ENCODE measurements at regions not wholly inside any gene's neighbourhood (a gene's known extent, or its start where the extent isn't known, plus 50 kb on each side); places are given as distances from the start of the nearest gene placed in this dataset.

GRCh38 chr6:144739873-144740272 lies 454.7 kb downstream of the UTRN start:
- DNase-seq, result no peak

- no peak for DNase-seq
Observed at GRCh38 chr6:144741659-144742058, 456.5 kb downstream of the UTRN start.

GRCh38 chr6:144742779-144743178 lies 457.6 kb downstream of the UTRN start:
- DNase-seq, result no peak

GRCh38 chr6:144744720-144745119 lies 459.6 kb downstream of the UTRN start:
- no peak for DNase-seq

GRCh38 chr6:144745439-144745838 lies 460.3 kb downstream of the UTRN start:
- DNase-seq, result no peak

- DNase-seq, result no peak
Observed at GRCh38 chr6:144746902-144747469, 461.9 kb downstream of the UTRN start.

DNA sequence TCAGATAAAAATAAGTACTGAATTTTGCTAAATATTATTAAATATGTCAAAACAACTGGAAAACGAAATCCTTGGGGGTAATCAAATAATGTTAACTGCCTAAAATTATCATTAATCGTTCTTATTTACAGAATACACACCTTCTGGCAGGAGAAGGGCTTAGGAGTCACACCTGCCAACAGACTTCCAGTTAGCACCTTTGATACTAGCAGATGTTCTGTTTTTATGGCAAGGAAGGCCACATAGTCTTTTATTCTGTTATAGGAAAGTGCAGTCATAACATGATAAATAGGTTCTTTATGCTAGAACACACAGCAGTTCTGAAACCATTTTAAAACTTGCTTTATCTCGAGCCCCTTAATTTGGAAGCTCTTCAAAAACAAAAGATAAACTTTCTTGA lies 464.1 kb downstream of the UTRN start:
- no peak for DNase-seq

DNA sequence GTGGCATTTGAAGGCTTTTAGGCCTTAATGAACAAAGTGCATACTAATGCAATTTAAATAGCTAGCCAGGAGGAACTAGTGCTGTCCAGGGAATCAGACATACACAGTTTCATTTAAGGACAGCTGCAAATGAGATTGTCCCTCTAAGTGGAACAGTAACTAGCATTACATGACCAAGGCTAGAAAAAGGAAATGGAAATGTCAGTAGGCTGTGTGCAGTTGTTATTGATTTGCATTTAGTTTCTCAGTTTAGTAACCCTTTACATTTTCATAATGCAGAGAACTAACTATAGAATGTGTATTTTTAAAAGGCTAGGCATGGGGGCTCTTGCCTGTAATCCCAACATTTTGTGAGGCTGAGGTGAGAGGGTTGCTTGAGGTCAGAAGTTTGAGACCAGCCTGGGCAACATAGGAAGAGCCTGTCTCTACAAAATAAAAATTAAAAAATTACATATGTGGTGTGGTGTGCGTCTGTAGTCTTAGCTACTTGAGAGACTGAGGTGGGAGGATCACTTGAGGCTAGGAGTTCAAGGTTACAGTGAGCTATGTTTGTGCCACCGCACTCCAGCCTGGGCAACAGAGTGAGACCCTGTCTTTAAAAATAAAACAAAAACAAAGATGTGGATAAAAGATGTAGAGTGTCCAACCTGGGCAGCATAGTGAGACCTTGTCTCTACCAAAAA lies 468.0 kb downstream of the UTRN start:
- no peak for DNase-seq

DNA sequence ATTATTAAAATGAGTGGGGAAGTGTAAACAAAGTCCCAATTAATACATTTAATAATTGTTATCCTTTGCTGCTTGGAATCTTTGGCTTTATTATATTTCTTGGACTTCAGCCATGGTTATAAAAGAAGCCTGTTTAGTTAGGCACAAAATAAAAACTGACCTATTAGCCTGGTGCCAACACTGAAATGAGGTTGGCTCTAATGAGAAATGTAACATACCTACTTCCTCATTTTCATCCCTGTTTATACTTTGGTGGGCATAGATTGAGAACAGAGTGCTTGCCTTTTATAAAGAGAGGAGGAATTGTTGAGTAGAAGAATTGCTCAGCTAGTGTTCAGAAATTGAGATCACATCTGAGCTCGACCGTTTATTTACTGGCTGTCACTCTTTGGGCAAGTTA lies 471.3 kb downstream of the UTRN start:
- no peak for DNase-seq

- no peak for DNase-seq
Observed at GRCh38 chr6:144757299-144757698, 472.2 kb downstream of the UTRN start.

- no peak for DNase-seq
Observed at GRCh38 chr6:144757730-144758129, 472.6 kb downstream of the UTRN start.

- no peak for DNase-seq
Observed at GRCh38 chr6:144758602-144759001, 473.5 kb downstream of the UTRN start.

GRCh38 chr6:144762469-144762868 lies 477.3 kb downstream of the UTRN start:
- no peak for DNase-seq

DNA sequence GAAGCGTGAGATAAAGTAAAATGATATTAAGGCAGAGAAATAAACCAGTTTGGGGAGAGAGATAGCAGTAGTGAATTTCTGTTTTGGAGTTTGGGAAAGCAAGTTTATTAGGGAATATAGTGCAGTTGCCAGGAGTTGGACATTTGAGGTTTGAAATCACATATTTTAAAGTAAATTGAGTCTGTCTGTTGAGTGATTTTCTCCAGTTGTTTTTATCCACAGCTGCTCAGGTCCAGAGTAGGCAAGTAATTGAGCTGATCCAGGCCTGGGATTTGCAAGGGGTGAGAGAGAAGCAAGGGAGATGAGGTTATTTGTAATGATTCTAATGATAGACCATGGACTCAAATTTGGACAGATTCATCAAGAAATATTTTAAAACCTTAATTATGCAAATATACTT lies 481.9 kb downstream of the UTRN start:
- no peak for DNase-seq

GRCh38 chr6:144768551-144769075 lies 483.5 kb downstream of the UTRN start:
- DNase-seq, result no peak

DNA sequence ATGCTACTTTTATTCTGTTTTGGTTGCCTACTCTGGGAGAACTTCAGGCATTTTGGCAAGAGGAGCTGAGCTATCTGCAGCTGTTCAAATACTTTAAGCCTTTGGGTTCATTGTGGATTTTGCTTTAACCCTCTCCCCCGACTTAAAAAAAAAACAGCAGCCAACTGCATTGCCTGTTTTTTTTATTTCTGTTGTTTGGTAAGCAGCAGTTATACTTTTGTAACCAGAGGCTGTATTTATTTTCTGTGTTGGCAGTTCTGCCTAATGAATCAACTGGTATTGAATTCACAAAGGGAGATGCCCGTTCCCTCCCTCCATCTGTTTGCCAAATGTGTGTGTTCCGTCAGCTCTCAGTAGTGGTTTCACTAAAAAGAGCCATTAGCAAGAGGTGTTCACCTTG lies 484.0 kb downstream of the UTRN start:
- peak; percentile 31 for DNase-seq

- DNase-seq, result no peak
Observed at GRCh38 chr6:144776031-144776819, 491.1 kb downstream of the UTRN start.

GRCh38 chr6:144777249-144777648 lies 492.1 kb downstream of the UTRN start:
- DNase-seq, result no peak

GRCh38 chr6:144778056-144778455 lies 492.9 kb downstream of the UTRN start:
- no peak for DNase-seq

- no peak for DNase-seq
Observed at GRCh38 chr6:144778773-144779492, 493.8 kb downstream of the UTRN start.

DNA sequence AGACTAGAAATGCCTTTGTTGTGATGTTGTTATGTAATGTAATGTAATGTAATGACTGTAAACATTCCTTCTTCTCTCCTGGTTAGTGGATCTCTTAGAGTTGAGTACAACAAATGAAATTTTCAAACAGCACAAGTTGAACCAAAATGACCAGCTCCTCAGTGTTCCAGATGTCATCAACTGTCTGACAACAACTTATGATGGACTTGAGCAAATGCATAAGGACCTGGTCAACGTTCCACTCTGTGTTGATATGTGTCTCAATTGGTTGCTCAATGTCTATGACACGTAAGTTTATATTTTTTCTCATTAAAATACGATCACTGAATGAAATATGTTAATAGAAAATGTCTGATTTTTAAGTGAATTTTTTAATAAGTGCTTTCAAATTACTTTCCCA lies 496.7 kb downstream of the UTRN start:
- DNase-seq, result no peak

DNA sequence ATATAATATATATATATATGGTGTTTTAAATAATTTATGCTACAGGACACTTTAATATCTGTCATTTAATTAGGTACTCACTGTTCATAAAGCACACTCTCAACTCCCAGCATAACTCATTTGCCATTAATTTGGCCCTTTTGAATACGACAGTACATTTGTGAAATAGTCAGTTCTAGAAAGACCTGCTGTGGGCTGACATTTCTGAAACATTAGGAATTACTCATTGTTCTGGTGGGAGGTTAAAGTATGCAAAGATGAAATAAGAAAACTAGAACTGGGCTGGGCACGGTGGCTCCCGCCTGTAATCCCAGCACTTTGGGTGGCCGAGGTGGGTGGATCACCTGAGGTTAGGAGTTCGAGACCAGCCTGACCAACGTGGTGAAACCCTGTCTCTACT lies 497.5 kb downstream of the UTRN start:
- DNase-seq, result no peak

DNA sequence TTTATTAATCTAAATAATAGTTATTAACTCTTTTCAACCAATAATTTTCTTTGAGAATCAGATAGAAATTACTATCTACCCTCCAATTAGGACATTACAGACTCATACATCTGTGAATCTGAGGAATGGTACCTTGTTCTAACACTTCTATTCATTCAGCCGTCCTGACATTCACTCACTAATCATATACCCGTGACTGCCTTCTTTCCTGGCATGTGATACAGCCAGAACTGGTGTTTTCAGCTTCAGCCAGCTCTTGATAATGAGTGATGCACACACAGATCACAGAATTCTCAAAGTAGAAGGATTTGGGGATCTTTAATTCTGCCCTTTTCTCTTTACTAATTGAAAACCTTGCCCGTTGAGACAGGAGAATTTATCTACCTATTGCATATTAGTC lies 499.9 kb downstream of the UTRN start:
- DNase-seq, result no peak

Data from NCI-H1694 treated with DMSO at 0.1 percent for 48 hours (cell line).